ENCODE measurements at regions not wholly inside any gene's neighbourhood (a gene's known extent, or its start where the extent isn't known, plus 50 kb on each side); places are given as distances from the start of the nearest gene placed in this dataset.

GRCh38 chr2:198362740-198363139 lies 558.3 kb downstream of the PLCL1 start:
- DNase-seq (ENCODE audit: low spot score) = no peak
- no peak for ATAC-seq
- intact Hi-C loops (cut with DNase I) = no loop called here

GRCh38 chr2:198359308-198359707 lies 554.9 kb downstream of the PLCL1 start:
- DNase-seq (ENCODE audit: low spot score) (no peak), ATAC-seq (no peak)
- intact Hi-C loops (cut with DNase I) = no loop called here

- DNase-seq (ENCODE audit: low spot score) (no peak), ATAC-seq (no peak)
- intact Hi-C loops (cut with DNase I) = no loop called here
Observed at GRCh38 chr2:198356157-198356556, 551.8 kb downstream of the PLCL1 start.

GRCh38 chr2:198351647-198352046 lies 547.3 kb downstream of the PLCL1 start:
- intact Hi-C loops (cut with DNase I) = no loop called here
- DNase-seq (ENCODE audit: low spot score) = no peak

GRCh38 chr2:198347946-198348345 lies 543.6 kb downstream of the PLCL1 start:
- no peak for DNase-seq (ENCODE audit: low spot score)
- no peak for ATAC-seq
- intact Hi-C loops (cut with DNase I) = no loop called here

More at GRCh38 chr2:198351647-198352046, 547.3 kb downstream of the PLCL1 start:
- ATAC-seq = no peak

- intact Hi-C loops (cut with DNase I) = no loop called here
- DNase-seq (ENCODE audit: low spot score) = no peak
- ATAC-seq = no peak
Observed at GRCh38 chr2:198347349-198347748, 543.0 kb downstream of the PLCL1 start.

GRCh38 chr2:198343471-198343870 lies 539.1 kb downstream of the PLCL1 start:
- DNase-seq (ENCODE audit: low spot score) (no peak), ATAC-seq (no peak)
- intact Hi-C loops (cut with DNase I) = no loop called here

GRCh38 chr2:198340846-198341245 lies 536.5 kb downstream of the PLCL1 start:
- intact Hi-C loops (cut with DNase I) = no loop called here
- DNase-seq (ENCODE audit: low spot score) = no peak
- ATAC-seq = no peak

- intact Hi-C loops (cut with DNase I) = no loop called here
- ATAC-seq (no peak), DNase-seq (ENCODE audit: low spot score) (no peak)
Observed at GRCh38 chr2:198339116-198339515, 534.7 kb downstream of the PLCL1 start.

- intact Hi-C loops (cut with DNase I) = no loop called here
- ATAC-seq (no peak), DNase-seq (ENCODE audit: low spot score) (no peak)
Observed at GRCh38 chr2:198337368-198337767, 533.0 kb downstream of the PLCL1 start.

- intact Hi-C loops (cut with DNase I) = no loop called here
- DNase-seq (ENCODE audit: low spot score) (no peak), ATAC-seq (no peak)
Observed at GRCh38 chr2:198328454-198328853, 524.1 kb downstream of the PLCL1 start.

- intact Hi-C loops (cut with DNase I) = no loop called here
- no peak for ATAC-seq
- no peak for DNase-seq (ENCODE audit: low spot score)
Observed at GRCh38 chr2:198327526-198327925, 523.1 kb downstream of the PLCL1 start.

- intact Hi-C loops (cut with DNase I) = no loop called here
Observed at GRCh38 chr2:198326431-198326830, 522.0 kb downstream of the PLCL1 start.

GRCh38 chr2:198325359-198325758 lies 521.0 kb downstream of the PLCL1 start:
- intact Hi-C loops (cut with DNase I) = no loop called here
- ATAC-seq = no peak
- no peak for DNase-seq (ENCODE audit: low spot score)

More at GRCh38 chr2:198326431-198326830, 522.0 kb downstream of the PLCL1 start:
- no peak for ATAC-seq
- no peak for DNase-seq (ENCODE audit: low spot score)

GRCh38 chr2:198324071-198324470 lies 519.7 kb downstream of the PLCL1 start:
- intact Hi-C loops (cut with DNase I) = no loop called here
- no peak for DNase-seq (ENCODE audit: low spot score)
- no peak for ATAC-seq

GRCh38 chr2:198322275-198322674 lies 517.9 kb downstream of the PLCL1 start:
- no peak for DNase-seq (ENCODE audit: low spot score)
- no peak for ATAC-seq
- intact Hi-C loops (cut with DNase I) = no loop called here

- no peak for DNase-seq (ENCODE audit: low spot score)
- intact Hi-C loops (cut with DNase I) = no loop called here
Observed at GRCh38 chr2:198321522-198322088, 517.2 kb downstream of the PLCL1 start.

GRCh38 chr2:198316852-198317396 lies 512.5 kb downstream of the PLCL1 start:
- intact Hi-C loops (cut with DNase I) = no loop called here
- no peak for DNase-seq (ENCODE audit: low spot score)
- no peak for ATAC-seq

More at GRCh38 chr2:198321522-198322088, 517.2 kb downstream of the PLCL1 start:
- ATAC-seq = no peak

GRCh38 chr2:198315791-198316630 lies 511.6 kb downstream of the PLCL1 start:
- DNase-seq (ENCODE audit: low spot score) (no peak), ATAC-seq (no peak)
- intact Hi-C loops (cut with DNase I) = no loop called here

GRCh38 chr2:198314559-198315153 lies 510.3 kb downstream of the PLCL1 start:
- intact Hi-C loops (cut with DNase I) = no loop called here
- ATAC-seq (no peak), DNase-seq (ENCODE audit: low spot score) (no peak)
